NCI-H146 (cell line): ENCODE measurements at regions not wholly inside any gene's neighbourhood (a gene's known extent, or its start where the extent isn't known, plus 50 kb on each side); places are given as distances from the start of the nearest gene placed in this dataset.

Experiments used
- DNase-seq: peaks from one replicate; lab custom pipeline; 2025; lab: John Stamatoyannopoulos, UW

DNA sequence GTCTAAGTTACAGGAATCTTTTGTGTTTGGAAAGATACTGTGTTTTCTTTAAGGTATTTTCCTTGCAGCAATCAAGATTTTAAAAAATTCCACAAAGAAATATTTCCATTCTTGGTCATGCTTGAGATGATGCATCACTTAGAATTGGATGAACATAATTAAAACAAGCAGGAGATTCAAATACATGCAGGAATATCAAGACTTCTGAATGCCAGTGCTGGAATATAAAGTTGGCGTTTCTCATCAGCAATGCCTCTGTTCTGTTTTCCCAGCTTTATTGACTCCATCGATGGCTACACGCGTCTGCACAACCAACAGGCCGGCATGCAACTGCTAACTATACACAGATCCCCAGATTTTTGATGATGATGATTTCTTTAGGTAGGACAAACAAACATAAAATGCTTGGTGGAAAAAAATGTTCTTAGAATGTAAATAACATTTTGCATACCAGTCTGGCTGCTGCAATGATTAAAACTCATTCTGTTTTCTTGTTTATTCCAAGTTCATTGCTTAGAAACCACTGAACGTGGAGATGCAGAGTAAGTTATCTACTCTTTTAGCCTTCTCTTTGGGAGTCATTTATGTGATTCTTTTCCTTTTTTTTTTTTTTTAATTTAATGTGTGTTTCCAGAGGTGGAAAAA is 91.3 kb upstream of the FAM171A1 start:
- DNase-seq = no peak

DNA sequence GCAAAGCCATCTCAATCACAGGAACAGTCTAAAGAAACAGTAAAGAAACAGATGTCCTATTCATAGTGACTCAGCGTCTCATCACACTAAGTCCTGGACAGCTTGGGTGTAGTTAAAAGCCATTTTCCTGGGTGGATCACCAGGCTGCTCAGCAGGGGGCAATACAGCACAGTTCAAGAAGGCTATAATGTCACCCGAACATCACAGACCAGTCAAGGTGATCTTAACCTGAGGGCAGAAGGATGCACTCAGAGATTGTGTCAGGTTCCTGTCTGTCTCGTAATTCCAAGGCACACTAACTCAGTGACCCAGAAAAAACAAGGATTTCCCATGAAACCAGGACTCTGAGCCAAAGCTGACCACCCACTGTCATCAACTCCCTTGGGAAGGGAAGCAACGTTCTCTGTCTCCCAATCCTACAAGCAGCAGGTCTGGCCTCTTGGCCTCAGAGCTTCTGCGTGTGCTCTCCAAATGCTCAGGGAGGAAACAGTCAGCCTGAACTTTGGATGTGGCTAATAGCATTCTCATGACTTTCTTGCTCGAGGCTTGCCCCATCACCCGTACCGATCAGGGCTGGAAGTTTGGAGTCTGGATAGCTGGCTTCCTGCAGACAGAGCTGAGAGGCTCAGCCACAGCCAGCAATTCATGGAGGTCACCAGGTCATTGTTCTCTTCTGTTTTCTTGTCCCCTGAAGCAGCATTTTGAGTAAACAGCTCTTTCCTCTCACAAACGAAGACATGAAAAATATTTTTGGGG is 90.4 kb upstream of the FAM171A1 start:
- no peak for DNase-seq

DNA sequence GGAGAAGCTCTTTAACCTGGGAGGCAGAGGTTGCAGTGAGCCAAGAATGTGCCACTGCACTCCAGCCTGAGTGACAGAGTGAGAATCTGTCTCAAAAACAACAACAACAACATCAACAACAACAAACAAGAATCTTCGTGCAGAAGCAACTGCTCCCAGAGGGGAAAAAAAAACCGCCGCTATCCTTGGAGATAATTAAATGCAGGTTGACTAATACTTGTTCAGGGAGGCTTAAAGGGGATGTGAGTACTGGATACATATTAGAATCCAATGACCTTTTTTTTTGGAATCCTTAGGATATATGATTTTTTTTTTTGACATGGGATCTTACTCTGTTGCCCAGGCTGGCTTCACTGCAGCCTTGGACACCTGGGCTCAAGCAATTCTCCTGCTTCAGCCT is 89.6 kb upstream of the FAM171A1 start:
- no peak for DNase-seq

DNA sequence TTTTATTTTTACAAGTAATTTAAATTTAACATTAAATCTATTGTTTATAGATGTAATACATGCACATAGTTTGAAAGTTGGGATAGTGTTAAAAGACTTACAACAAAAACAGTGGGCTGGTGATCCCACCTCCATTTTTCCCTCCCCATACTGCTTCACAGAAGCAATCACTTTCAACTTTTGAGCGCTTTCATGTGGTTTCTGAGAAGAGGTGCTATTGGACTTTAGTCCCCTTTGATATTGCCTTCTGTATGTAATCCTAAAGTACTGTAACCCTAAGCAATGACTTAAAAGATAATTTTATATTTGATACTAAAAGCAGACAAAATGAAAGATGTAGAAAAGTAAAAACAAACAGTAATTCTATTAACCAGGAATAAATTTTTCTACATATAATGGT is 88.1 kb upstream of the FAM171A1 start:
- DNase-seq = no peak

DNA sequence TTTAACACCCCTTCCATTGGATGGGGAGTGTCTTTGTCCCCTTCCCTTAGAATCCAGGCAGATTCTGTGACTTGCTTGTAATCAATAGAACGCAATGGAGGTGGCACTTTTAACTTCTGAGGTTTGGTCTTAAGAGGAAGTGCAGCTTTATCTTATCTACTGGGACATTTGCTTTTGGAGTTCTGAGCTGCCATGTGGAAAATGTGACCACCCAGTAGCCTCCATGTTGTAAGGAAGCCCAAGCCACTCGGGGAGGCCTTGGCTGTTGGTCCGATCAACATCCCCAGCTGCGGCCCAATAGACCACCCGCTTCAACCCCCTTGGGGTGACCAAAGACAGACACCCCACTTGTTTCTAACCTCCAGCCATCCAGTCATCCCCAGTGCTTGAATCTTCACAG is 86.3 kb upstream of the FAM171A1 start:
- no peak for DNase-seq

DNA sequence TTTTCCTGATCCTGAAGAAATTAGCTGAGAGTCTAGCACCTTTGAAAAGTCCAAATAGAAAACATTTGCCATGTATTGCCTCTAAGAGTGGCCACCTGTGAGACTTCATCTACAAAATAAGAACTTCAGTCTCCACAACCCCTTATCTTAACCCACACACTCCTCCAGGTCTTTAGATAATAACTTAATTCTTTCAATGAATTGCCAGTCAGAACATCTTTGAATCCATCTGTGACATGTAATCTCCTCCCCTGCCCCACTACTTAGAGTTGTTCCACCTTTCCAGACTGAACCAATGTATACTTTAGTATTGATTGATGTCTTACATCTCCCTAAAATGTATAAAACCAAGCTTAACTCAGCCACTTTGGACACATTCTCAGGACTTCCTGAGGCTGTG is 84.4 kb upstream of the FAM171A1 start:
- no peak for DNase-seq

DNA sequence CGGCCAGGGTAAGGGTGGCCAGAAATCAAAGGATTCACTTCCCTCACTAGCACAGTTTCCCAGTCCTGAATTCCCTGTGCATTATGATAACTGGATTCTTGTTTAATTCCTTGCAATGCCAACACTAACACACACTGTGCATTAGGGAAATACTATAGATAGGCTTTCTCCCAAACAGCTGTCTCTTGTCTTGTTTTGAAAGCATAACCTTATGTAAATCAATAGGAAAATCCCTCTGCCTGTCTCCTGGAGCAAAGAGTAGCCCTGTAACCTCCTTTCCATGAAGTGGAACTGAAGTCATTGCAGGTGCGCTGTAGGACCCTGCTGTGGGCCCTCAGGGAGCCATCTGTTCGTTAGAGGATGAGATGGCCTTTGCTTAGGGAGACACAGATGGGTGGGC is 82.8 kb upstream of the FAM171A1 start:
- no peak for DNase-seq

DNA sequence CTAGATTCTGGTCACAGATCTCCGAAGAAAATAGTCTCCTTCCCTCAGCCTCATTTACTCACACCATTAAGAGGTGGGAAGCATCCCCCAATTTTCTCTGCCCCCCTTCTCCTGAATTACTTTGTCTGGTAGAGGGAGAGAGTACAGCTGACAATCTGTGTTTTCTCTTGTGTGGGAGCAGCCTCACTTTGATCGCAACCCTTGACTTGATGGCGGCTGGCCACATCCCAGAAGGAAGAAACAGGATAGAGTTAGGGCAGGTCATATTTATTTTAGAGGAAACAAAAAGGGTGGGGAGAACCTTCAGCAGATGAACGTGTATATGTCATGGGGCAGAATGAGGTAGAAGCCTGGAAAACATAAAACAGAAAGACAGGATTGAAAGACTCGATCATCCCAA is 82.4 kb upstream of the FAM171A1 start:
- no peak for DNase-seq

DNA sequence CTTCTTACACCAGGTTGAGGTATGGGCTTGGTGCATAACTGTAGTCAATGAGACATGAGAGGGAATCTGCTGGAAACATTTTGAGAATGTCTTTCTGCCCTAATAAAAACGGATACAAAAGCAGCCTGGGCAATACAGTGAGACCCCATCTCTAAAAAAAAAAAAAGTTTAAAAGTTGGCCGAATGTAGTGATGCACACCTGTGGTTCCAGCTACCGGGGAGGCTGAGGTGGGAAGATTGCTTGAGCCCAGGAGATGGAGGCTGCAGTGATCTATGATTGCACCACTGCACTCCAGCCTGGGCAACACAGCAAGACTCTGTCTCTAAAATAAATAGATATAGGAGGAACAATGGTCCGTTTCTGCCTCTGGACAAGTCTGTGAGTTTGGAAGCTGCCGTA is 81.5 kb upstream of the FAM171A1 start:
- DNase-seq = no peak

DNA sequence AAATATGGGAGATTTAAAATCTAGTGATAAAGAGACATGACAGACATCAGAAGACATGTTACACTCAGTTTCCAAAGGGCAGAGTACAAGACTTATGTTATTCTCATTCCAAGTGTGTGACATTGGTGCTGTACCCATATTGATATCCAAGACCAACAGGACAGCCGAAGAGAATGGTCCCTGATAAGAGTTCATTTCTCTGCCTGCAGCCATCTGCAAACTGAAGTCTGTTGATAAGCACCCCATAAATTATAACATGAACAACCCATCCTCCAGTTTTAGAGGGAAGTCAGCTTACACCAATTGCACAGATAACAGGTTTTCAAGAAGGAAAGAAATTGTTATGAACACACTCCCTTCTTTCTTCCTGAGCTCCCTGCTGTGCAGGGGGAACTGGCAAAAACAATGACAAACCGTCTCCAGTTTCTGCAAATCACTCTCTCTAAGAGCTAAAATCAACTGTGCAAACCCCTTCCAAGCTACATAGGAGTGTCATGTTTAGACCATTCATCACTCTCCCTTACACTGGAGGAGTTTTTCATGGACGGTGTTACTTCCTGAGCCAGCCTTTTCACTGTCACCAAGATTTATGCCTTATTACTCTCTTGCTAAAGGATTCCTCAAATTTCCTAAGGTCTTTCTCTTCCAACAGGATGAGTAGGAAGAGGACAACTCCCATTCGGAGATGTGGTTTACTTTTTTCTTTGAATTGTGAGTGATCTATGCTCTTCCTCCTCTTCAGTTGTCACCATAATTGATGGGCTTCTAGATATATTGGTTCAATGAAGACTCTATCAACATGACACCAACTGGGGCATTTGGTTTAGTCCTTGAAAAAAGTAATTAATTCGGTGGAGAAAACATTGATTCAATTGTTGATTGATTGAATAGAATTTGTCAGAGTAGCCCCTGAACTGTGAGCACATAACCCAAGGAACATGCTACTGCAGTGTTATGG is 80.3 kb upstream of the FAM171A1 start:
- no peak for DNase-seq

DNA sequence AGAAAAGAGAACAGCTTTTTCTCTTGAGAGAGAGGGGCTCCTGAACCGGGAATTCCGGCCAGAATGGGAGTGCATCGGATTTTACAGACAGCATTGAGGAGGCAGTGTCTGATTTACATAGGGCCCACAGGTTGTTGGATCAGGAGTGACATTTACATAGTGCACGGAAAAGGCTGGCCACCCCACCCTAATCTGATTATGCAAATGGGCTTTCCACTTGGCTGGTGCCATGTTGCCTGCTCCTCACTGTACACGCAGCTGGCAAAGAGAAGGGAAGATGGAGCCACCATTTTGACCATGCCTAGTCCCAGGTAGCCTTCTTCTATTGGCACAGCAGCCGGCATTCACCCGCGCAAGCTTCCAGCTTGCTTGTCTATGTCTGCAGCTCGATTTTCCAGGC is 77.5 kb upstream of the FAM171A1 start:
- peak; percentile 10 for DNase-seq

DNA sequence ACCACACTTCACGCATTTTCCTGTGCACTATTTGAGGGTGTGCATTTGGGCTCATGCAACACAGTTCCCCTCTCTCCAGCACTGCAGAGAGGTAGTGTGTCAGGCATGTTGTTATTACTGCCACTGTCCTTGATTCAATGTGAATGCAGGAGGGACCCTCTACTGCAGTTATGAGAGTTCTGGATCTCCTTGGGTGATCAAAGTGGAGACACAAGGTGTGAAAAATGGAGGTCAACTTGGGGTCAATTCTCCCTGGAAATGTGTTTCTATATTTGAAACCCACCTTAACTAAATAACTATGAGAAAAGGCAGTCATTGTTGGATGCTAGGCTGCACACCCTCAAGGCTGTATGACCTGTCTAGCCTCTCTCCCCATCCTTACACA is 73.9 kb upstream of the FAM171A1 start:
- no peak for DNase-seq

DNA sequence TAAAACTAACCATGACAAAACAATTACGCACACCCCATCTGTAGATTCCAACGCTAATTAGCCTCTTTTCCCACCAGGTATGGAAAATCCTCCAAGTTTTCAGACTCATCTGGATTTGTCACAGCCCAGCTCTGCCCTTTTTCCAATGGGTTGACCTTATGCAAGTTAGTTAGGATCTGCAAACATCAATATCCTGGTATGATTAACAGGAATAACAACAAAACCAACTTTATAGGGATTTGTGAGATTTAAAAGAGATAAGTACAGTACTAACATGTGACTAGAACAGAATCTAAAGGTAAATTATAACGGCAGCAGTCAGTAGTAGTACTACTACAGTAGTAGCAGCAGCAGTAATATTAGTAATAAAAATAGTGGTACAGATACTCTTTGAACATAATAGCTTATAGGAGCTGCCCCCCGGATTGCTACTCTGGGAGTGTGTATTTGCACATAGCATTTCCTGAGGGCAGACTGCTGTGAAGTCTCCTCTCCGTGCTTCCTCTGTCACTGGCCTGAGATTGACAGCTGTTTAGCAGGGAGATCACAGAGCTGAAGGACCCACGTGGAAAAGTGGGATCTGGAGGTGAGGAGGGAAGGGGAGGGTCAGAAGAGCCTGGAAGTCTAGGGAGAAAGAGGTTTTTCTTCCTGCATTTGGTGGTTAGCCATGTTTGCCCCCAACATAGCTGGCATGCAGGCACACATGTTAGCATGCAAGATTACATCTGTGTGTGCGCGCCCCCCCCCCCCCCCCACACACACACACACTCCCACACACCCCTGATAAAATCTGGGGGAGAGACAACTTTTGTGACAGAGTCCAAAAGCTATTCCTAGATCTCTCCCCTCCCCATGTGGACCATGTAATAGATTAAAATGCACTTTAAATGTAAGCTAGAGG is 73.3 kb upstream of the FAM171A1 start:
- DNase-seq = no peak

DNA sequence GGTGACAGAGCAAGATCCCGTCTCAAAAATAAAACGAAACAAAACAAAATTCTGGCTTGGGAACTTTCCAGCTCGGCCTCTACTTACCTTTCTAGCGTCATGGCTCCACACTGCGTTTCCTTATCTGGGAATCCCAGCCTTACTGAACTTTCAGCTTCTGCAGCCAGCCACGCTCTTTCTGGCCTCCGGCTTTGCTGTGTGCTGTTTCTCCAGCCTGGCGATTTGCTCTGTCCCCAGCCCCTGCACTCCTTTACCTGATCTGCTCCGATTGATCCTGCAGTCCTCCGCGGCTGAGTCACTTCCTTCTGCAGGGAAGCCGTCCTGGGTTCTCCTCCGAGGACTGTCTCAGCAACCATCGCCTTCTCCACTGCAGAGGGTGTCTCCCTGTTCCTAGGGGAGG is 71.0 kb upstream of the FAM171A1 start:
- DNase-seq = no peak

DNA sequence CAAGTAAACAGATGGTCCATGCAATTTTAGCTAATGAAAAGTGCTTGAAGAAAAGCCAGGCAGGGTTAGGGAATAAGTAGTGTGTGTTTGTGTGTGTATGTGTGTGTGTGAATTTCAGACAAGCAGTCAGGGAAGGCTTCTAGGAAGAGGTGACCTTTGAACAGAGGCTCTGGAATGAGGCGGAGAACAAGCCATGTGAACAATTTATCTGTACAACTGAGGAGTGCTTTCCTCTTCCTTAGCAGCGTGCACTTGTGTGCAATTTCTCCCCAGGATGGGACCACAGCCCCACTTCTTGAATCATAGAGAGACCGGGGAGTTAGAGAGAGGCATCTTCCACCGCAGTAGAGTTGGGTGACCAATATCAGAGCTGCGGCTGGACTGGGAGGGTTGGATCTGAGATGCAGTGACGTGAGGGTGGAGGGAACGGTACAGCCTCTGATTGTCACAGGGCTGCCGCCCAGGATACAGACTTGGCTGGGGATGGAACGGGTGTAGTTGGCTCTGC is 69.2 kb upstream of the FAM171A1 start:
- DNase-seq = peak; percentile 11

DNA sequence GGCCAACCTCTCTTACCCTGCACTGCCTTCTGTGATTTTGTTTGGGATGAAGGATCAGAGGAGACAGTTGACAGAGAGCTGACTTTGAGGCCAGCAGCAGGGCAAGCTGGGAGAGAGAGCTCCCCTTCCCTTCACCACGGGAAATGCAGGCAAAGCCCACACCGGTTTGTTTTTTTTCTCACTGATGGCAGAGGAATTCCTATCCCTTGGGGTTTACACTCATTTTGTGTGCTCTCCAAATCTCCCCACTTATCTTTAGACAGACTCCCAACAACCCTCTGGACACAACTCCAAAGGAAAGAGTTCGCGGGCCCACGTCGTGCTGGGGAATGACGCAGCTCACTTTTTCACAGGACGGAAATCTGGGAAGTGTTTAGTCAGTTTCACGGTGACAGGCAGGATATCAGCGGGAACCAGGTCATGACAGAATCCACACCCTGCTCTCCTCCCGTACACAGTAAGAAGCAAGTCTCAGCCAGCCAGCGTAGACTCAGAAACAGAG is 68.3 kb upstream of the FAM171A1 start:
- peak; percentile 22 for DNase-seq

DNA sequence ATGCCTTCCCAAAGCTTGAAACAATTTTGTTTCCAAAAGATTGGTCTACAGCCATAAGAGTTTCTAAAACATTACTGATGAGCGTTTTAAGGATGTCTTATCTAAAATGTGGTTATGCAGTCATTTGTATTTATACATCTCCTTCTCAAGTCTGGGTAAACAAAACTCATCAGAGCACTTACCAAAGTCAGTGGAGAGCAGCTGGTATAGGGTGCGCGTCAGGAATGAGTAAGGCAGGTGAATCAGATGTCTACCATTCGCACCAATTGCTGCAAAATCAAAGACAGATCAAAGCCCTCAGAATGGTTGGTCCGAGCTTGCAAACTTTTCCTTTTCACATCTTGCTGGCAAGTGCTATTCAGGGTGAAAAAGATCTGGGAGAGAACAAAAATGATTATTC is 65.6 kb upstream of the FAM171A1 start:
- DNase-seq = no peak

DNA sequence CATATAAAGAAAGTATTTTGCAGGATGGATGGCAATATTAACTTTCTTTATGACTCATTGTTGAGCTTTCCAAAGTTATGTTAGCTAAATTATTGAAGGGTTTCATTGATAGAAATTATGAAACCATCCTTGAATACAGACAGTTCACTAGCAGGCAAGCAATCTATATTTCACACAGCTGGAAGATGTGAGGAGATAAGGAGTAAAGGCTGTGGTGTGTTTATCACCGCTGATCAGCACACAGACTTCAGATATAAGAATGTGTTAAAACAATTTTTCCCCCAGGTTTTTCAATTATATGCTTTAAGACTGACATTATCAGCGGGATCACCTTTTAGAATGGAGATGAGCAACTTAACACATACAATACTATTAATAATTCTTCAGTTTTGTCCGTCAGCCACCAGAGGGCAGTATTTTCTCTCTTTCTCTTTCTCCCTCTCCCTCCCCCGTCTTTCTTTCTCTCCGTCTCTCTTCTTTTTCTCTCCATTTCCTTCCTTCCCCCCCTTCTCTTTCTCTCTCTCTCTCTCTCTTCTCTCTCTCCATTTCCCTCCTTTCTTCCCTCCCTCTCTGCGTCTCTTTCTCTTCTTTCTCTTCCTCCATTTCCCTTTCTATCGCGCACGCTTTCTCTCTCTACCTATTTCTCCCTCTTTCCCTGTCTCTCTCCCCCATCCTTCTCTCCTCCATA is 62.9 kb upstream of the FAM171A1 start:
- peak; percentile 61 for DNase-seq

DNA sequence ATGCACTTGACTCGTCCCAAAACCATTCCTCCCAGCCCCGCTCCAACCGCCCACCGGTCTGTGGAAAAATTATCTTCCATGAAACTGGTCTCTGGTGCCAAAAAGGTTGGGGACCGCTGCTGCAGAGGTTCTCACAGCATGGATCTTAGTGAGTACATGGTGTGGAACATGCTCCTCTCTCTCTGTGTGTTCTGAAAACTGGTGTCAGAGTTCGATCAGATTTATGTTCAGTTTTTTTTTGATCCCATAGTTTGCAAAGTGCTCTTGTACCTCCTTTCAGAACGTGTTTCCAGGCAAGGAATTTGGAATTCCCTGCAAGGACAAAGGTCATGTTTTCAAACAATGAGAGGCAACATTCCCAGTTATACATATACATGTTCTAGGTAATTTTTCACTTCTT is 61.2 kb upstream of the FAM171A1 start:
- DNase-seq = no peak

DNA sequence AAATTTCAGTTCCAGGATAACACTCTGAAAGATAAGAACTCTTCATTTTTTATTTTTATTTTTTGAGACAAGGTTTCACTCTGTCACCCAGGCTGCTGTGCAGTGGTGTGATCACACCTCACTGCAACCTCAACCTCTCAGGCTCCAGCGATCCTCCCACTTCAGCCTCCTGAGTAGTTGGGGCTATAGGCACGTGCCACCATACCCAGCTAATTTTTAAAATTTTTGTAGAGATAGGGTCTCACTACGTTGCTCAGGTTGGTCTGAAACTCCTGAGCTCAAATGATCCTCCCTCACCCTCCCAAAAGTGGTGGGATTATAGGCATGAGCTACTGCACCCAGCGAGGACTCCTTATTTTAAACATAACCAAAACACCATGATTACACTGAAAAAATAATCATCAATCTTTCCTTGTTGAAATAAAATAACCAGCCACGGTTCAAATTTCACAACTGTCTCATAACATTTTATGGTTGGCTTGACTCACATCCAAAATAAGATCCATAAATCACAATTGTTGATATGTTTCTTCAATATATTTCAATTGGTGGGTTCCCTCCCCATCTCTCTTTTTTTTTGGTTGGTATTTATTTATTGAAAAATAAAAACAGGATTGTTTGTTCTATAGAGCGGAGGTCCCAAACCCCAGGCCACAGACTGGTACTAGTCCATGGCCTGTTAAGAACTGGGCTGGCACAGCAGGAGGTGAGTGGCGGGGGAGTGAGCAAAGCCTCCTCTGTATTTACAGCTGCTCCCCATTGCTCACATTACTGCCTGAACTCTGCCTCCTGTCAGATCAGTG is 60.1 kb upstream of the FAM171A1 start:
- DNase-seq = peak; percentile 10
